SK-N-SH treated with all-trans-retinoic acid at 6 μM for 48 hours (cell line): ENCODE measurements at regions not wholly inside any gene's neighbourhood (a gene's known extent, or its start where the extent isn't known, plus 50 kb on each side); places are given as distances from the start of the nearest gene placed in this dataset.

Experiments
- ESRRG ChIP-seq: fragments of 250-450 bp; sonication (Bioruptor Pico); IDR thresholded peaks from 2 replicates; pipeline ENCODE4 v1.6.1; 2021; ENCODE audit warnings: mild to moderate bottlenecking
- GLIS3 ChIP-seq: fragments of 250-450 bp; sonication (Bioruptor Pico); IDR thresholded peaks from 2 replicates; pipeline ENCODE4 v1.5.0; 2020; ENCODE audit warnings: mild to moderate bottlenecking, moderate library complexity
- SNAI2 ChIP-seq: fragments of 250-450 bp; sonication (Bioruptor Pico); IDR thresholded peaks from 2 replicates; pipeline ENCODE4 v1.5.0; 2020; ENCODE audit warnings: mild to moderate bottlenecking, moderate library complexity
- ZNF70 ChIP-seq: fragments of 450-650 bp; formaldehyde crosslinking; IDR thresholded peaks from 2 replicates; pipeline ENCODE4 v1.5.0; 2020; ENCODE audit warnings: mild to moderate bottlenecking, moderate library complexity
- TF ChIP-seq, protein P1 (sequence below): fragments of 250-450 bp; sonication (Bioruptor Pico); IDR thresholded peaks from 2 replicates; pipeline ENCODE4 v1.8.0; 2020; ENCODE audit warnings: mild to moderate bottlenecking, moderate library complexity, borderline replicate concordance

DNA sequence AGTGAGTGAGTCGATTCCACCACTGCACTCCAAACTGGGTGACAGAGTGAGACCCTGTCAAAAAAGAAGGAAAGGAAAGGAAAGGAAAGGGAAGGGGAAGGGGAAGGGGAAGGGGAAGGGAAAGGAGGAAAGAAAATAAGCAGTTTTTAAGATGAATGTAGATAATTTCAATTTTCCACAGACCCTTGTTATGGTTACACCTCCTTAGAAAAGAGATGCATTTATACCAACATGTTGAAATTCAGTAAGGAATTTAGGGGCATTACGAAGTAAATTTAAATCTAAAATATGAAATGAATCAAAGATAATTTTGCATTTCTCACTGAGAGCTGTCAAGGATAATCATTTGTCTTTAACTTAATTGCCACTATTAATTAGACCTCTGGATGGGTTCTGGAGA is 146.5 kb upstream of the TMC3 start:
- TF ChIP-seq GLIS3 = no peak
- no peak for TF ChIP-seq ESRRG (CRISPR knock-in tag)
- TF ChIP-seq ZNF70 (CRISPR knock-in tag) = no peak
- TF ChIP-seq, protein P1, sequence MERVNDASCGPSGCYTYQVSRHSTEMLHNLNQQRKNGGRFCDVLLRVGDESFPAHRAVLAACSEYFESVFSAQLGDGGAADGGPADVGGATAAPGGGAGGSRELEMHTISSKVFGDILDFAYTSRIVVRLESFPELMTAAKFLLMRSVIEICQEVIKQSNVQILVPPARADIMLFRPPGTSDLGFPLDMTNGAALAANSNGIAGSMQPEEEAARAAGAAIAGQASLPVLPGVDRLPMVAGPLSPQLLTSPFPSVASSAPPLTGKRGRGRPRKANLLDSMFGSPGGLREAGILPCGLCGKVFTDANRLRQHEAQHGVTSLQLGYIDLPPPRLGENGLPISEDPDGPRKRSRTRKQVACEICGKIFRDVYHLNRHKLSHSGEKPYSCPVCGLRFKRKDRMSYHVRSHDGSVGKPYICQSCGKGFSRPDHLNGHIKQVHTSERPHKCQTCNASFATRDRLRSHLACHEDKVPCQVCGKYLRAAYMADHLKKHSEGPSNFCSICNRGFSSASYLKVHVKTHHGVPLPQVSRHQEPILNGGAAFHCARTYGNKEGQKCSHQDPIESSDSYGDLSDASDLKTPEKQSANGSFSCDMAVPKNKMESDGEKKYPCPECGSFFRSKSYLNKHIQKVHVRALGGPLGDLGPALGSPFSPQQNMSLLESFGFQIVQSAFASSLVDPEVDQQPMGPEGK (CRISPR knock-in tag) = no peak
- no peak for TF ChIP-seq SNAI2 (CRISPR knock-in tag)
